GM23338 (cell line): ENCODE measurements at regions not wholly inside any gene's neighbourhood (a gene's known extent, or its start where the extent isn't known, plus 50 kb on each side); places are given as distances from the start of the nearest gene placed in this dataset.

Experiments used
- ATAC-seq: fragments of 200-7000 bp; cut with Tn5 transposase; 3 replicates; pipeline ENCODE4 v1.9.1; 2020
- DNase-seq: peaks from one replicate; pipeline ENCODE4 v3.0.0-alpha.2; 2015; ENCODE audit warnings: low spot score
- H2AFZ ChIP-seq: fragments of 200-600 bp; sonication (generic); 2 replicates; pipeline ENCODE4 v1.8.0; 2016; ENCODE audit warnings: antibody characterized with exemption, mild to moderate bottlenecking, moderate library complexity
- H3F3A ChIP-seq: fragments of 200-600 bp; sonication (generic); replicated peaks from 2 replicates; pipeline ENCODE4 v1.8.0; 2017; ENCODE audit warnings: antibody characterized with exemption, mixed run types, low read depth
- H3K27ac ChIP-seq: fragments of 200-600 bp; sonication (generic); 2 replicates; pipeline ENCODE4 v1.6.1; 2016; ENCODE audit warnings: low read depth
- H3K27me3 ChIP-seq: fragments of 200-600 bp; sonication (generic); 2 replicates; pipeline ENCODE4 v1.8.0; 2016; ENCODE audit warnings: mild to moderate bottlenecking, mixed run types, moderate library complexity; ENCODE audit not compliant: insufficient read depth
- H3K36me3 ChIP-seq: fragments of 200-600 bp; sonication (generic); 2 replicates; pipeline ENCODE4 v1.8.0; 2016; ENCODE audit warnings: mild to moderate bottlenecking; ENCODE audit not compliant: insufficient read depth
- H3K4me1 ChIP-seq: fragments of 200-600 bp; sonication (generic); 2 replicates; pipeline ENCODE4 v1.8.0; 2016; ENCODE audit warnings: mild to moderate bottlenecking, moderate library complexity; ENCODE audit not compliant: insufficient read depth
- H3K4me2 ChIP-seq: fragments of 200-600 bp; sonication (generic); 2 replicates; pipeline ENCODE4 v1.7.1; 2017; ENCODE audit warnings: mixed run types
- H3K4me3 ChIP-seq: fragments of 200-600 bp; sonication (generic); 2 replicates; pipeline ENCODE4 v1.6.1; 2016; ENCODE audit warnings: mixed run types
- H3K79me2 ChIP-seq: fragments of 200-600 bp; sonication (generic); replicated peaks from 2 replicates; pipeline ENCODE4 v1.8.0; 2017; ENCODE audit warnings: mild to moderate bottlenecking; ENCODE audit not compliant: insufficient read depth
- H3K9me2 ChIP-seq: fragments of 200-600 bp; sonication (generic); 2 replicates; pipeline ENCODE4 v1.8.0; 2017; ENCODE audit not compliant: insufficient read depth
- H4K20me1 ChIP-seq: fragments of 200-600 bp; sonication (generic); replicated peaks from 2 replicates; pipeline ENCODE4 v1.8.0; 2017; ENCODE audit warnings: mild to moderate bottlenecking; ENCODE audit not compliant: insufficient read depth
- H3K27ac Mint-ChIP-seq: 2 replicates; pipeline ENCODE4 v1.8.0; 2020; ENCODE audit warnings: inconsistent platforms, mild to moderate bottlenecking, moderate library complexity, mixed read lengths
- H3K27me3 Mint-ChIP-seq: 3 replicates; pipeline ENCODE4 v1.8.0; 2022; ENCODE audit warnings: low read depth, mild to moderate bottlenecking, moderate library complexity, mixed read lengths, inconsistent platforms; ENCODE audit not compliant: insufficient read depth, poor library complexity
- H3K36me3 Mint-ChIP-seq: 3 replicates; pipeline ENCODE4 v1.8.0; 2021; ENCODE audit warnings: low read depth, mild to moderate bottlenecking, inconsistent platforms, moderate library complexity, mixed read lengths
- H3K4me1 Mint-ChIP-seq: 3 replicates; pipeline ENCODE4 v1.8.0; 2020; ENCODE audit warnings: mild to moderate bottlenecking, inconsistent platforms, mixed read lengths
- H3K4me3 Mint-ChIP-seq: 3 replicates; pipeline ENCODE4 v1.8.0; 2021; ENCODE audit warnings: moderate library complexity, mild to moderate bottlenecking, inconsistent platforms, mixed read lengths
- H3K9me3 Mint-ChIP-seq: 3 replicates; pipeline ENCODE4 v1.8.0; 2020; ENCODE audit warnings: moderate library complexity, mild to moderate bottlenecking, inconsistent platforms, mixed read lengths
- CREB1 ChIP-seq: fragments of 250-450 bp; sonication (Bioruptor Pico); IDR thresholded peaks from 2 replicates; pipeline ENCODE4 v1.5.0; 2020; ENCODE audit warnings: low read depth, mild to moderate bottlenecking, moderate library complexity
- ETS1 ChIP-seq: IDR thresholded peaks from 2 replicates; pipeline ENCODE4 v1.6.1; 2016; ENCODE audit warnings: antibody characterized with exemption
- EZH2 ChIP-seq: fragments of 200-600 bp; sonication (generic); IDR thresholded peaks from one replicate; pipeline ENCODE4 v1.8.0; 2017; ENCODE audit warnings: antibody characterized with exemption, mild to moderate bottlenecking, low read depth; ENCODE audit not compliant: unreplicated experiment
- EZH2phosphoT487 ChIP-seq: fragments of 200-600 bp; sonication (generic); IDR thresholded peaks from one replicate; pipeline ENCODE4 v1.8.1; 2018; ENCODE audit warnings: antibody characterized with exemption; ENCODE audit not compliant: unreplicated experiment
- NANOG ChIP-seq: IDR thresholded peaks from 2 replicates; pipeline ENCODE4 v1.6.1; 2016; ENCODE audit warnings: antibody characterized with exemption, borderline replicate concordance
- REST ChIP-seq: IDR thresholded peaks from one replicate; pipeline ENCODE4 v1.6.1; 2018; ENCODE audit warnings: antibody characterized with exemption; ENCODE audit not compliant: unreplicated experiment

- TF ChIP-seq ETS1 (no peak), CREB1 (CRISPR knock-in tag) (no peak), NANOG (no peak), REST (no peak)
Measured at GRCh38 chr3:165383381-165383780, 187.2 kb upstream of the SLITRK3 start (continued).

GRCh38 chr3:165382672-165383071 is 186.5 kb upstream of the SLITRK3 start:
- Histone ChIP-seq H3K27me3 (no peaks in the 10 kb centered on the region), H3F3A (no peaks in the 10 kb centered on the region), H3K27ac (no peak overlapping the region), H4K20me1 (no peaks in the 10 kb centered on the region), H3K79me2 (no peaks in the 10 kb centered on the region), H3K4me2 (no peak overlapping the region), H3K36me3 (no peaks in the 10 kb centered on the region), H2AFZ (peak overlapping the region; percentile 64; the same call in 1 of the 2 replicates), H3K4me1 (no peaks in the 10 kb centered on the region), H3K4me3 (no peak overlapping the region), H3K9me2 (no peaks in the 10 kb centered on the region)
- H3K4me1 Mint-ChIP-seq, result no peaks in the 10 kb centered on the region
- no peaks in the 10 kb centered on the region; the same call in 2 of the 3 replicates for H3K9me3 Mint-ChIP-seq
- H3K36me3 Mint-ChIP-seq, result no peaks in the 10 kb centered on the region
- no peak overlapping the region for H3K27ac Mint-ChIP-seq
- DNase-seq (no peak), ATAC-seq (no peak)
- H3K4me3 Mint-ChIP-seq, result no peak overlapping the region
- no peak for TF ChIP-seq REST
- no peak for TF ChIP-seq NANOG
- TF ChIP-seq EZH2phosphoT487, result no peak
- no peak for TF ChIP-seq EZH2
- no peaks in the 10 kb centered on the region for H3K27me3 Mint-ChIP-seq
